PC-3 (cell line): ENCODE measurements at regions not wholly inside any gene's neighbourhood (a gene's known extent, or its start where the extent isn't known, plus 50 kb on each side); places are given as distances from the start of the nearest gene placed in this dataset.

ENCODE experiments used
- ATAC-seq: fragments of 200-7000 bp; cut with Tn5 transposase; 2 replicates; pipeline ENCODE4 v1.9.1; 2020; ENCODE audit warnings: mild to moderate bottlenecking, moderate library complexity
- BruUV-seq: library from RNA; stranded (reverse); fragments of 400-500 nt; replicated peaks from 2 replicates; lab custom pipeline; 2021; lab: Mats Ljungman, UMichigan
- CTCF ChIA-PET: fragments of 300-600 bp; sonication (Branson Sonifier 250); formaldehyde crosslinking; loops from one replicate; lab custom pipeline; 2022; ENCODE audit warnings: antibody characterized with exemption; lab: Charles Lee
- POLR2A ChIA-PET: fragments of 300-600 bp; sonication (Branson Sonifier 250); formaldehyde crosslinking; loops from one replicate; lab custom pipeline; 2022; ENCODE audit warnings: antibody characterized with exemption; ENCODE audit not compliant: unreplicated experiment; lab: Charles Lee
- DNase-seq: peaks from one replicate; pipeline ENCODE4 v3.0.0-alpha.2; 2015
- H2AFZ ChIP-seq: fragments of 300-600 bp; sonication (generic); 2 replicates; pipeline ENCODE4 v1.6.0; 2016; ENCODE audit warnings: antibody characterized with exemption, low read length
- H3F3A ChIP-seq: fragments of 300-600 bp; sonication (generic); one replicate; pipeline ENCODE4 v1.6.0; 2017; ENCODE audit warnings: antibody characterized with exemption, low read length, control low read depth, mild to moderate bottlenecking; ENCODE audit not compliant: unreplicated experiment
- H3K27ac ChIP-seq: fragments of 300-600 bp; sonication (generic); 2 replicates; pipeline ENCODE4 v1.5.1; 2016; ENCODE audit warnings: mild to moderate bottlenecking, low read length
- H3K27me3 ChIP-seq: fragments of 300-600 bp; sonication (generic); 2 replicates; pipeline ENCODE4 v1.6.1; 2016; ENCODE audit warnings: low read length, mixed read lengths
- H3K36me3 ChIP-seq: fragments of 300-600 bp; sonication (generic); 2 replicates; pipeline ENCODE4 v1.6.1; 2016; ENCODE audit warnings: low read depth, mixed run types, low read length, mixed read lengths
- H3K4me1 ChIP-seq: fragments of 300-600 bp; sonication (generic); 2 replicates; pipeline ENCODE4 v1.5.1; 2016; ENCODE audit warnings: low read length; ENCODE audit not compliant: insufficient read depth
- H3K4me2 ChIP-seq: fragments of 300-600 bp; sonication (generic); 2 replicates; pipeline ENCODE4 v1.6.0; 2016; ENCODE audit warnings: low read length
- H3K4me3 ChIP-seq: fragments of 300-600 bp; sonication (generic); 2 replicates; pipeline ENCODE4 v1.5.1; 2016; ENCODE audit warnings: mild to moderate bottlenecking, low read length, mixed read lengths
- H3K79me2 ChIP-seq: fragments of 300-600 bp; sonication (generic); 2 replicates; pipeline ENCODE4 v1.6.1; 2017; ENCODE audit warnings: low read length, mixed read lengths
- H3K9ac ChIP-seq: fragments of 300-600 bp; sonication (generic); 2 replicates; pipeline ENCODE4 v1.6.0; 2016; ENCODE audit warnings: mild to moderate bottlenecking, low read length
- H3K9me2 ChIP-seq: fragments of 300-600 bp; sonication (generic); replicated peaks from 2 replicates; pipeline ENCODE4 v1.6.1; 2016; ENCODE audit warnings: mixed run types, low read length, mixed read lengths
- H3K9me3 ChIP-seq: fragments of 300-600 bp; sonication (generic); 2 replicates; pipeline ENCODE4 v1.6.1; 2016; ENCODE audit warnings: low read length, mixed read lengths
- H4K20me1 ChIP-seq: fragments of 300-600 bp; sonication (generic); 2 replicates; pipeline ENCODE4 v1.6.1; 2016; ENCODE audit warnings: low read length, mixed read lengths
- CTCF ChIP-seq: fragments of 300-600 bp; sonication (generic); conservative IDR thresholded peaks from 2 replicates; pipeline ENCODE4 v1.5.1; 2017; ENCODE audit warnings: antibody characterized with exemption, low read depth, mild to moderate bottlenecking, low read length
- EZH2 ChIP-seq: fragments of 300-600 bp; sonication (generic); IDR thresholded peaks from one replicate; pipeline ENCODE4 v1.6.1; 2017; ENCODE audit warnings: antibody characterized with exemption, mild to moderate bottlenecking, low read length; ENCODE audit not compliant: unreplicated experiment
- EZH2phosphoT487 ChIP-seq: fragments of 300-600 bp; sonication (generic); IDR thresholded peaks from 2 replicates; pipeline ENCODE4 v1.6.1; 2018; ENCODE audit warnings: mild to moderate bottlenecking, antibody characterized with exemption, low read length, borderline replicate concordance
- intact Hi-C: fragments of 100-400 bp; cut with micrococcal nuclease; formaldehyde crosslinking; loops from 2 replicates; pipeline ENCODE4 v1.9.0; 2023

- Histone ChIP-seq H3K9me2 (no peaks in the 10 kb centered on the region), H3K27ac (no peak overlapping the region), H2AFZ (no peak overlapping the region), H3K4me2 (no peak overlapping the region), H3K79me2 (no peaks in the 10 kb centered on the region), H3K27me3 (no peaks in the 10 kb centered on the region), H3K4me3 (no peak overlapping the region), H3F3A (no peaks in the 10 kb centered on the region), H4K20me1 (no peaks in the 10 kb centered on the region), H3K36me3 (no peaks in the 10 kb centered on the region), H3K9ac (no peak overlapping the region), H3K4me1 (peaks cover 11% of the 10 kb centered on the region), H3K9me3 (no peaks in the 10 kb centered on the region)
- POLR2A ChIA-PET = no interaction called here
- intact Hi-C loops = no loop called here
- BruUV-seq = no TSS peak
- CTCF ChIA-PET = no interaction called here
- DNase-seq (no peak), ATAC-seq (no peak)
- TF ChIP-seq EZH2phosphoT487 = no peak
- no peak for TF ChIP-seq CTCF
- no peak for TF ChIP-seq EZH2
These were observed 51.4 kb upstream of the S1PR1 start for GRCh38 chr1:101185421-101185820.

DNA sequence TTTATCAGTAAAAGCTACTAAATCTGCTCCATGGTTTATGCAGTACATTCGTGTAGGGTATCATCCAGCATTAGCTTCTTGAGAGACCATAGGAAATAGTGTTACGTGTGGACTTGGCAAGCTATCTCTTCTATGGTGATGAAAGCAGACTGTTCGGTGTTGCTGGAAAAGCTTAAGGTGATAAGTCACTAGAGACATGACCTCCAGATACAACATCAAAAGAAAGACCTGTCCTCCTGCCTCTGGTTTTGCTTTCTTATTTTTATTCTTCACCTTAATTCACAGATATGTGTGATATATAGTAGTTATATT lies 53.5 kb upstream of the S1PR1 start:
- intact Hi-C loops = no loop called here

More for the DNA sequence above, 53.5 kb upstream of the S1PR1 start:
- no peak for TF ChIP-seq EZH2
- TF ChIP-seq EZH2phosphoT487 = no peak
- TF ChIP-seq CTCF = no peak
- ATAC-seq (no peak), DNase-seq (no peak)
- Histone ChIP-seq H3K4me3 (no peak overlapping the region), H3K27ac (no peak overlapping the region), H3K4me2 (no peak overlapping the region), H3K9me3 (no peaks in the 10 kb centered on the region), H3K27me3 (no peaks in the 10 kb centered on the region), H2AFZ (no peak overlapping the region), H3K9me2 (no peaks in the 10 kb centered on the region), H3K9ac (no peak overlapping the region), H3K4me1 (peaks cover 11% of the 10 kb centered on the region), H3K79me2 (no peaks in the 10 kb centered on the region), H4K20me1 (no peaks in the 10 kb centered on the region), H3F3A (no peaks in the 10 kb centered on the region), H3K36me3 (no peaks in the 10 kb centered on the region)
- ChIA-PET POLR2A (no interaction called here), CTCF (no interaction called here)
- BruUV-seq = no TSS peak
